HCT116 (cell line): ENCODE measurements at regions not wholly inside any gene's neighbourhood (a gene's known extent, or its start where the extent isn't known, plus 50 kb on each side); places are given as distances from the start of the nearest gene placed in this dataset.

ENCODE experiments used
- ATAC-seq: fragments of 200-7000 bp; cut with Tn5 transposase; 2 replicates; pipeline ENCODE4 v1.9.1; 2020; ENCODE audit warnings: mild to moderate bottlenecking, moderate library complexity
- BruUV-seq: library from RNA; stranded (reverse); fragments of 400-500 nt; replicated peaks from 2 replicates; lab custom pipeline; 2021; lab: Mats Ljungman, UMichigan
- CTCF ChIA-PET: fragments of 300-600 bp; sonication (Branson Sonifier 250); formaldehyde crosslinking; loops from one replicate; lab custom pipeline; 2021; ENCODE audit warnings: antibody characterized with exemption; lab: Charles Lee
- POLR2A ChIA-PET: fragments of 300-600, 350-600 bp; sonication (Branson Sonifier 250); formaldehyde crosslinking; loops from one replicate; lab custom pipeline; 2021; ENCODE audit warnings: antibody characterized with exemption; lab: Charles Lee
- RAD21 ChIA-PET, 2 experiments: fragments of 300-600 bp; sonication (Branson Sonifier 250); formaldehyde crosslinking; loops; one replicate each; lab custom pipeline; 2023; ENCODE audit warnings: low total read pairs in 2 of 2; ENCODE audit not compliant: uncharacterized antibody in 2 of 2, unreplicated experiment in 2 of 2, low non-redundant PET in 1 of 2; lab: Charles Lee
- DNase-seq: peaks from one replicate; pipeline ENCODE4 v3.0.0-alpha.2; 2010; ENCODE audit warnings: low read depth, low spot score
- H2AFZ ChIP-seq: fragments of 200-600 bp; shearing (Covaris generic), sonication (generic); 2 replicates; pipeline ENCODE4 v1.6.1; 2017; ENCODE audit warnings: low read depth, mixed run types, mixed read lengths, antibody characterized with exemption, low read length; ENCODE audit not compliant: poor library complexity, severe bottlenecking
- H3K27ac ChIP-seq: 2 replicates; pipeline ENCODE4 v1.5.1; 2012; ENCODE audit warnings: low read depth, low read length
- H3K27me3 ChIP-seq: fragments of 200-600 bp; sonication (generic); 2 replicates; pipeline ENCODE4 v1.6.1; 2016; ENCODE audit warnings: mixed run types, low read length, mixed read lengths; ENCODE audit not compliant: insufficient read depth
- H3K36me3 ChIP-seq, 2 experiments: fragments of 200-500 bp in 1 of 2; fragments of 200-600 bp in 1 of 2; sonication (Bioruptor generic) in 1 of 2; sonication (generic) in 1 of 2; 2 replicates each; pipeline versions ENCODE4 v1.5.1 to v1.6.1; 2014 to 2016; ENCODE audit warnings: low read length in 2 of 2, inconsistent platforms in 1 of 2, mixed read lengths in 1 of 2, mixed run types in 1 of 2; ENCODE audit not compliant: insufficient read depth in 2 of 2, control insufficient read depth in 1 of 2
- H3K4me1 ChIP-seq, 2 experiments: fragments of 200-600 bp in 1 of 2; sonication (generic) in 1 of 2; 2 replicates each; pipeline versions ENCODE4 v1.5.1 to v1.6.1; 2012 to 2017; ENCODE audit warnings: low read length in 2 of 2, inconsistent platforms in 1 of 2, mild to moderate bottlenecking in 1 of 2, mixed read lengths in 1 of 2, mixed run types in 1 of 2, moderate library complexity in 1 of 2; ENCODE audit not compliant: insufficient read depth in 2 of 2, control insufficient read depth in 1 of 2
- H3K4me2 ChIP-seq: fragments of 200-600 bp; sonication (generic); 2 replicates; pipeline ENCODE4 v1.6.1; 2017; ENCODE audit warnings: mixed run types, low read length, mixed read lengths
- H3K4me3 ChIP-seq, 2 experiments: fragments of 200-600 bp in 1 of 2; sonication (generic) in 1 of 2; replicated peaks in 1 of 2; 2 replicates each; pipeline ENCODE4 v1.5.1; 2011 to 2016; ENCODE audit warnings: low read length in 2 of 2, control low read depth in 1 of 2, low read depth in 1 of 2, mild to moderate bottlenecking in 1 of 2, mixed read lengths in 1 of 2, mixed run types in 1 of 2
- H3K79me2 ChIP-seq: fragments of 200-600 bp; sonication (generic); 2 replicates; pipeline ENCODE4 v1.6.1; 2017; ENCODE audit warnings: mild to moderate bottlenecking, mixed run types, low read length, moderate library complexity, mixed read lengths; ENCODE audit not compliant: insufficient read depth
- H3K9ac ChIP-seq: fragments of 200-600 bp; sonication (generic); 2 replicates; pipeline ENCODE4 v1.6.1; 2016; ENCODE audit warnings: low read length, mixed read lengths
- H3K9me2 ChIP-seq: fragments of 200-600 bp; sonication (generic), shearing (Covaris generic); 2 replicates; pipeline ENCODE4 v1.6.1; 2017; ENCODE audit warnings: mixed run types, mild to moderate bottlenecking, moderate library complexity; ENCODE audit not compliant: insufficient read depth
- H3K9me3 ChIP-seq, 2 experiments: fragments of 200-500 bp in 1 of 2; fragments of 200-600 bp in 1 of 2; sonication (Bioruptor generic) in 1 of 2; sonication (generic) in 1 of 2; 2 replicates each; pipeline ENCODE4 v1.6.1; 2014 to 2017; ENCODE audit warnings: low read length in 2 of 2, mixed read lengths in 2 of 2, inconsistent platforms in 1 of 2, low read depth in 1 of 2, mild to moderate bottlenecking in 1 of 2, mixed run types in 1 of 2, moderate library complexity in 1 of 2; ENCODE audit not compliant: control insufficient read depth in 1 of 2, insufficient read depth in 1 of 2
- H4K20me1 ChIP-seq: fragments of 200-600 bp; sonication (generic), shearing (Covaris generic); 2 replicates; pipeline ENCODE4 v1.6.1; 2017; ENCODE audit warnings: mixed run types, mild to moderate bottlenecking, moderate library complexity; ENCODE audit not compliant: insufficient read depth
- CBX3 ChIP-seq: IDR thresholded peaks from 2 replicates; pipeline ENCODE4 v1.6.1; 2012; ENCODE audit warnings: low read depth
- CTCF ChIP-seq, 3 experiments: fragments of 200-600 bp in 1 of 3; sonication (generic) in 1 of 3; IDR thresholded peaks in 2 of 3; conservative IDR thresholded peaks in 1 of 3; 2 replicates each; pipeline ENCODE4 v1.5.1; 2012 to 2017; ENCODE audit warnings: low read depth in 2 of 3, low read length in 2 of 3, antibody characterized with exemption in 1 of 3, borderline replicate concordance in 1 of 3, control low read depth in 1 of 3, mild to moderate bottlenecking in 1 of 3, mixed read lengths in 1 of 3, mixed run types in 1 of 3, moderate library complexity in 1 of 3; ENCODE audit not compliant: insufficient read depth in 1 of 3
- EGR1 ChIP-seq: IDR thresholded peaks from 2 replicates; pipeline ENCODE4 v1.6.1; 2012; ENCODE audit warnings: low read depth
- ELF1 ChIP-seq: IDR thresholded peaks from 2 replicates; pipeline ENCODE4 v1.6.1; 2012; ENCODE audit warnings: low read depth, borderline replicate concordance
- EZH2 ChIP-seq: fragments of 200-600 bp; sonication (generic); IDR thresholded peaks from 2 replicates; pipeline ENCODE4 v1.6.1; 2017; ENCODE audit warnings: antibody characterized with exemption, mixed run types
- POLR2A ChIP-seq: IDR thresholded peaks from 2 replicates; pipeline ENCODE4 v1.7.0; 2011; ENCODE audit warnings: borderline replicate concordance; ENCODE audit not compliant: insufficient read depth, insufficient read length; ENCODE audit errors: extremely low read depth
- POLR2AphosphoS5 ChIP-seq: IDR thresholded peaks from 2 replicates; pipeline ENCODE4 v1.6.1; 2011; ENCODE audit warnings: mild to moderate bottlenecking, low read depth, low read length, moderate library complexity
- YY1 ChIP-seq: IDR thresholded peaks from 2 replicates; pipeline ENCODE4 v1.6.1; 2011; ENCODE audit warnings: low read length, low read depth, moderate library complexity, mild to moderate bottlenecking; ENCODE audit not compliant: insufficient replicate concordance; ENCODE audit errors: extremely low read depth
- intact Hi-C: fragments of 100-400 bp; cut with micrococcal nuclease; formaldehyde crosslinking; loops from 2 replicates; pipeline ENCODE4 v1.10.0; 2022
- TF ChIP-seq, protein P1 (sequence below): IDR thresholded peaks from 2 replicates; pipeline ENCODE4 v1.6.1; 2012; ENCODE audit warnings: low read depth

DNA sequence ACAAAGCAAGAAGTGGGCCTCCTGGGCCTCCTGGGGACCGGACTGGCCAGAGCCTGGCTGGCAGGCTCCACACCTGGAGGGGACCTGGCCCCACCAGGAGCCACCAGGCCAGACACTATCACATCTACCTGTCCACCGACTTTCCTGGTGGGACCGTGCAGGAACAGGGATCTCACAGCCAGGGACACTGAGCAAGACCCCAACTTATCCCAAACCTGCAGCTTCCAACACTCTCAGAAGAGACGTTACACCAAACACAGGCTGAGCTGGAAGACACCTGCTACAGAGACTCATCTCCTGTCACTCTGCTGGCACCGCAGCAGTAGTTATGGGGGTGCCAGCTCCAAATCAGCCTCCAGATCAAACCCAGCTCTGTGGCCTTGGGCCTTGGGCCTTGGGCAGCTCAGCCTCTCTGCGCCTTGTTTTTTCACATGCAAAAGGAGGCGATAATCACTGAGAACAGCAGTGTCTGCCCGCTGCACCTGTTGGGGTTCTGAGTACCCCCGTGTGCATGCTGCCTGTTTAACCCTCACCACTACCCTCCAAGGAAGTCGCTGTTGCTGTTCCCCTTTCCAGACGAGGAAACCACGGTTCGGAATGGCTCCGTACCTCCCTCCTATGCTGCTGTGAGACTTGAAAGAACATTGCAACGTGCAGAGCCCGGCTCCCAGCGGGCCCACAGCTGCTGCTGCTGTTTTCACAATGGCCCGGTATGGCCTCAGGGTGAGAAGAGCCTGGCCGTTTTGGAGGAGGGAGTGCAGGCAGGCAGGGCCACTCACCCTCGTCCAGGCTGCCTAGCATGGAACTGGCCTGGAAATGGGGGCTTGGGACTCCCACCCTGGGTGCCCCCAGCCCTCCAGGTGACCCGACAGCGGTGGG is 69.6 kb downstream of the ADRA2C start:
- ChIA-PET CTCF (no interaction called here), RAD21 (no interaction called here), POLR2A (no interaction called here)
- no peaks in the 10 kb centered on the region for H3K36me3 ChIP-seq
- DNase-seq (no peak), ATAC-seq (no peak)
- no TSS peak for BruUV-seq
- H3K9me3 ChIP-seq = no peaks in the 10 kb centered on the region
- H3K27me3 ChIP-seq = no peaks in the 10 kb centered on the region; the same call in 1 of the 2 replicates
- no peaks in the 10 kb centered on the region for H4K20me1 ChIP-seq
- no peak overlapping the region for H2AFZ ChIP-seq
- no peak for TF ChIP-seq POLR2AphosphoS5
- no peak for TF ChIP-seq CBX3
- no peak for TF ChIP-seq CTCF (IDR thresholded peaks at IDR 0.05 in 2 of 3, conservative IDR thresholded peaks at IDR 0.05 in 1 of 3; ENCODE audit: borderline replicate concordance in 1 of 3, insufficient read depth in 1 of 3, low read depth in 2 of 3, low read length in 2 of 3)
- TF ChIP-seq ELF1 = no peak
- TF ChIP-seq POLR2A = no peak
- TF ChIP-seq, protein P1, sequence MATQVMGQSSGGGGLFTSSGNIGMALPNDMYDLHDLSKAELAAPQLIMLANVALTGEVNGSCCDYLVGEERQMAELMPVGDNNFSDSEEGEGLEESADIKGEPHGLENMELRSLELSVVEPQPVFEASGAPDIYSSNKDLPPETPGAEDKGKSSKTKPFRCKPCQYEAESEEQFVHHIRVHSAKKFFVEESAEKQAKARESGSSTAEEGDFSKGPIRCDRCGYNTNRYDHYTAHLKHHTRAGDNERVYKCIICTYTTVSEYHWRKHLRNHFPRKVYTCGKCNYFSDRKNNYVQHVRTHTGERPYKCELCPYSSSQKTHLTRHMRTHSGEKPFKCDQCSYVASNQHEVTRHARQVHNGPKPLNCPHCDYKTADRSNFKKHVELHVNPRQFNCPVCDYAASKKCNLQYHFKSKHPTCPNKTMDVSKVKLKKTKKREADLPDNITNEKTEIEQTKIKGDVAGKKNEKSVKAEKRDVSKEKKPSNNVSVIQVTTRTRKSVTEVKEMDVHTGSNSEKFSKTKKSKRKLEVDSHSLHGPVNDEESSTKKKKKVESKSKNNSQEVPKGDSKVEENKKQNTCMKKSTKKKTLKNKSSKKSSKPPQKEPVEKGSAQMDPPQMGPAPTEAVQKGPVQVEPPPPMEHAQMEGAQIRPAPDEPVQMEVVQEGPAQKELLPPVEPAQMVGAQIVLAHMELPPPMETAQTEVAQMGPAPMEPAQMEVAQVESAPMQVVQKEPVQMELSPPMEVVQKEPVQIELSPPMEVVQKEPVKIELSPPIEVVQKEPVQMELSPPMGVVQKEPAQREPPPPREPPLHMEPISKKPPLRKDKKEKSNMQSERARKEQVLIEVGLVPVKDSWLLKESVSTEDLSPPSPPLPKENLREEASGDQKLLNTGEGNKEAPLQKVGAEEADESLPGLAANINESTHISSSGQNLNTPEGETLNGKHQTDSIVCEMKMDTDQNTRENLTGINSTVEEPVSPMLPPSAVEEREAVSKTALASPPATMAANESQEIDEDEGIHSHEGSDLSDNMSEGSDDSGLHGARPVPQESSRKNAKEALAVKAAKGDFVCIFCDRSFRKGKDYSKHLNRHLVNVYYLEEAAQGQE = no peak
- TF ChIP-seq EZH2 = no peak
- TF ChIP-seq EGR1 = no peak
- TF ChIP-seq YY1 = no peak
- H3K27ac ChIP-seq = no peak overlapping the region
- no peaks in the 10 kb centered on the region for H3K9me2 ChIP-seq
- H3K4me3 ChIP-seq = no peak overlapping the region
- no peaks in the 10 kb centered on the region for H3K4me1 ChIP-seq
- intact Hi-C loops = no loop called here
- H3K9ac ChIP-seq = no peak overlapping the region
- no peaks in the 10 kb centered on the region for H3K79me2 ChIP-seq
- no peak overlapping the region for H3K4me2 ChIP-seq
